Fibroblast of the aortic adventitia (primary cell): ENCODE measurements at regions not wholly inside any gene's neighbourhood (a gene's known extent, or its start where the extent isn't known, plus 50 kb on each side); places are given as distances from the start of the nearest gene placed in this dataset.

ENCODE experiments used
- DNase-seq: peaks from one replicate; pipeline ENCODE4 v3.0.0-alpha.2; 2010; ENCODE audit warnings: low read depth
- H3K4me3 ChIP-seq: 2 replicates; pipeline ENCODE4 v1.5.1; 2011; ENCODE audit warnings: low read depth, mild to moderate bottlenecking, control low read depth, low read length, moderate library complexity
- TF ChIP-seq, protein P1 (sequence below): IDR thresholded peaks from 2 replicates; pipeline ENCODE4 v1.5.1; 2011; ENCODE audit warnings: mild to moderate bottlenecking, low read length, control low read depth, inconsistent platforms; ENCODE audit not compliant: insufficient read depth

- TF ChIP-seq, protein P1, sequence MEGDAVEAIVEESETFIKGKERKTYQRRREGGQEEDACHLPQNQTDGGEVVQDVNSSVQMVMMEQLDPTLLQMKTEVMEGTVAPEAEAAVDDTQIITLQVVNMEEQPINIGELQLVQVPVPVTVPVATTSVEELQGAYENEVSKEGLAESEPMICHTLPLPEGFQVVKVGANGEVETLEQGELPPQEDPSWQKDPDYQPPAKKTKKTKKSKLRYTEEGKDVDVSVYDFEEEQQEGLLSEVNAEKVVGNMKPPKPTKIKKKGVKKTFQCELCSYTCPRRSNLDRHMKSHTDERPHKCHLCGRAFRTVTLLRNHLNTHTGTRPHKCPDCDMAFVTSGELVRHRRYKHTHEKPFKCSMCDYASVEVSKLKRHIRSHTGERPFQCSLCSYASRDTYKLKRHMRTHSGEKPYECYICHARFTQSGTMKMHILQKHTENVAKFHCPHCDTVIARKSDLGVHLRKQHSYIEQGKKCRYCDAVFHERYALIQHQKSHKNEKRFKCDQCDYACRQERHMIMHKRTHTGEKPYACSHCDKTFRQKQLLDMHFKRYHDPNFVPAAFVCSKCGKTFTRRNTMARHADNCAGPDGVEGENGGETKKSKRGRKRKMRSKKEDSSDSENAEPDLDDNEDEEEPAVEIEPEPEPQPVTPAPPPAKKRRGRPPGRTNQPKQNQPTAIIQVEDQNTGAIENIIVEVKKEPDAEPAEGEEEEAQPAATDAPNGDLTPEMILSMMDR = no peak
- no peak for DNase-seq
- no peak overlapping the region for H3K4me3 ChIP-seq
Observed at GRCh38 chrX:150201391-150201790, 161.7 kb upstream of the MAMLD1 start.

GRCh38 chrX:150201841-150202240 is 161.3 kb upstream of the MAMLD1 start:
- DNase-seq = peak; percentile 19
- TF ChIP-seq, protein P1 = no peak

DNA sequence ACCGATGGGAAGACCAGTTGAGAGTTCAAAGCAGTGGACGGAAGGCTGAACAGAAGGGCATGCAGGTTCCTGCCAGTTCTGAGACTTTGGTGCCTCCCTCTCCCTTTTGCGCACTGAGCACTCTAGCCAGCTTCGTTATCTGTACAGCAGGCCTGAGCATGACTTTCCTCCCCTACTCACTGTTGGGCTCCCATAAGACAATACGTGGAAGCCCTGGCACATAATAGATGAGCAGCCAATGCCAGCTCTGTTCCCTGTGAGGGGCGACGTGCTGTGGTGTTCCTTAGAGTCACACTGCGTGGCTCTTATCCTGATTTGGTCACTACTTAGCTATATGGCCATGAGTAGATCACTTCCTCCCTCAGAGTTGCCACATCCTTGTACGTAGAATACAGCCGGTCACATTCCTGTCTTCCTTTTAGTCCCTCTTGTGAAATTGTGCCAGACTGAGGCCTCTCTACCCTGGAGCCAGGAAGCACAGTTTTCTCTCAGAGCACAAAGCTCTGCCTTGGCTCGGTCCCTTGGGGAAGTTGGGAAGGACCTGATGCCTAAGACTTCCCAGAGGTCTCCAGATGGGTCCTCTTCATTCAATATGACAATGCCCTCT is 160.4 kb upstream of the MAMLD1 start:
- TF ChIP-seq, protein P1 = no peak
- peak; percentile 37 for DNase-seq
- no peak overlapping the region for H3K4me3 ChIP-seq

More at GRCh38 chrX:150201841-150202240, 161.3 kb upstream of the MAMLD1 start:
- no peak overlapping the region for H3K4me3 ChIP-seq

GRCh38 chrX:150203248-150203645 is 159.9 kb upstream of the MAMLD1 start:
- no peak for DNase-seq
- no peak overlapping the region for H3K4me3 ChIP-seq
- TF ChIP-seq, protein P1 = no peak

GRCh38 chrX:150205011-150205410 is 158.1 kb upstream of the MAMLD1 start:
- TF ChIP-seq, protein P1 = no peak
- no peak for DNase-seq
- H3K4me3 ChIP-seq = no peak overlapping the region

- TF ChIP-seq, protein P1 = no peak
- DNase-seq = no peak
- H3K4me3 ChIP-seq = no peak overlapping the region
Observed at GRCh38 chrX:150207733-150208132, 155.4 kb upstream of the MAMLD1 start.

GRCh38 chrX:150211988-150212387 is 151.1 kb upstream of the MAMLD1 start:
- no peak for DNase-seq
- TF ChIP-seq, protein P1 = no peak

More at GRCh38 chrX:150211988-150212387, 151.1 kb upstream of the MAMLD1 start:
- H3K4me3 ChIP-seq = no peak overlapping the region
